PC-3 (cell line): ENCODE measurements at regions not wholly inside any gene's neighbourhood (a gene's known extent, or its start where the extent isn't known, plus 50 kb on each side); places are given as distances from the start of the nearest gene placed in this dataset.

ENCODE experiments used
- ATAC-seq: fragments of 200-7000 bp; cut with Tn5 transposase; 2 replicates; pipeline ENCODE4 v1.9.1; 2020; ENCODE audit warnings: mild to moderate bottlenecking, moderate library complexity
- BruUV-seq: library from RNA; stranded (reverse); fragments of 400-500 nt; replicated peaks from 2 replicates; lab custom pipeline; 2021; lab: Mats Ljungman, UMichigan
- CTCF ChIA-PET: fragments of 300-600 bp; sonication (Branson Sonifier 250); formaldehyde crosslinking; loops from one replicate; lab custom pipeline; 2022; ENCODE audit warnings: antibody characterized with exemption; lab: Charles Lee
- POLR2A ChIA-PET: fragments of 300-600 bp; sonication (Branson Sonifier 250); formaldehyde crosslinking; loops from one replicate; lab custom pipeline; 2022; ENCODE audit warnings: antibody characterized with exemption; ENCODE audit not compliant: unreplicated experiment; lab: Charles Lee
- DNase-seq: peaks from one replicate; pipeline ENCODE4 v3.0.0-alpha.2; 2015
- H2AFZ ChIP-seq: fragments of 300-600 bp; sonication (generic); 2 replicates; pipeline ENCODE4 v1.6.0; 2016; ENCODE audit warnings: antibody characterized with exemption, low read length
- H3F3A ChIP-seq: fragments of 300-600 bp; sonication (generic); one replicate; pipeline ENCODE4 v1.6.0; 2017; ENCODE audit warnings: antibody characterized with exemption, low read length, control low read depth, mild to moderate bottlenecking; ENCODE audit not compliant: unreplicated experiment
- H3K27ac ChIP-seq: fragments of 300-600 bp; sonication (generic); 2 replicates; pipeline ENCODE4 v1.5.1; 2016; ENCODE audit warnings: mild to moderate bottlenecking, low read length
- H3K27me3 ChIP-seq: fragments of 300-600 bp; sonication (generic); 2 replicates; pipeline ENCODE4 v1.6.1; 2016; ENCODE audit warnings: low read length, mixed read lengths
- H3K36me3 ChIP-seq: fragments of 300-600 bp; sonication (generic); 2 replicates; pipeline ENCODE4 v1.6.1; 2016; ENCODE audit warnings: low read depth, mixed run types, low read length, mixed read lengths
- H3K4me1 ChIP-seq: fragments of 300-600 bp; sonication (generic); 2 replicates; pipeline ENCODE4 v1.5.1; 2016; ENCODE audit warnings: low read length; ENCODE audit not compliant: insufficient read depth
- H3K4me2 ChIP-seq: fragments of 300-600 bp; sonication (generic); 2 replicates; pipeline ENCODE4 v1.6.0; 2016; ENCODE audit warnings: low read length
- H3K4me3 ChIP-seq: fragments of 300-600 bp; sonication (generic); 2 replicates; pipeline ENCODE4 v1.5.1; 2016; ENCODE audit warnings: mild to moderate bottlenecking, low read length, mixed read lengths
- H3K79me2 ChIP-seq: fragments of 300-600 bp; sonication (generic); 2 replicates; pipeline ENCODE4 v1.6.1; 2017; ENCODE audit warnings: low read length, mixed read lengths
- H3K9ac ChIP-seq: fragments of 300-600 bp; sonication (generic); 2 replicates; pipeline ENCODE4 v1.6.0; 2016; ENCODE audit warnings: mild to moderate bottlenecking, low read length
- H3K9me2 ChIP-seq: fragments of 300-600 bp; sonication (generic); replicated peaks from 2 replicates; pipeline ENCODE4 v1.6.1; 2016; ENCODE audit warnings: mixed run types, low read length, mixed read lengths
- H3K9me3 ChIP-seq: fragments of 300-600 bp; sonication (generic); 2 replicates; pipeline ENCODE4 v1.6.1; 2016; ENCODE audit warnings: low read length, mixed read lengths
- H4K20me1 ChIP-seq: fragments of 300-600 bp; sonication (generic); 2 replicates; pipeline ENCODE4 v1.6.1; 2016; ENCODE audit warnings: low read length, mixed read lengths
- CTCF ChIP-seq: fragments of 300-600 bp; sonication (generic); conservative IDR thresholded peaks from 2 replicates; pipeline ENCODE4 v1.5.1; 2017; ENCODE audit warnings: antibody characterized with exemption, low read depth, mild to moderate bottlenecking, low read length
- EZH2 ChIP-seq: fragments of 300-600 bp; sonication (generic); IDR thresholded peaks from one replicate; pipeline ENCODE4 v1.6.1; 2017; ENCODE audit warnings: antibody characterized with exemption, mild to moderate bottlenecking, low read length; ENCODE audit not compliant: unreplicated experiment
- EZH2phosphoT487 ChIP-seq: fragments of 300-600 bp; sonication (generic); IDR thresholded peaks from 2 replicates; pipeline ENCODE4 v1.6.1; 2018; ENCODE audit warnings: mild to moderate bottlenecking, antibody characterized with exemption, low read length, borderline replicate concordance
- intact Hi-C: fragments of 100-400 bp; cut with micrococcal nuclease; formaldehyde crosslinking; loops from 2 replicates; pipeline ENCODE4 v1.9.0; 2023

- CTCF ChIA-PET, result no interaction called here
These were observed 289.6 kb downstream of the PTPRU start for GRCh38 chr1:29525941-29526340.

GRCh38 chr1:29524285-29525065 lies 288.2 kb downstream of the PTPRU start:
- H3K36me3 ChIP-seq, result no peaks in the 10 kb centered on the region
- DNase-seq (no peak), ATAC-seq (no peak)
- H3F3A ChIP-seq, result no peaks in the 10 kb centered on the region
- H2AFZ ChIP-seq, result no peak overlapping the region
- no TSS peak for BruUV-seq
- intact Hi-C loops, result no loop called here
- no peaks in the 10 kb centered on the region for H4K20me1 ChIP-seq
- no peaks in the 10 kb centered on the region for H3K9me3 ChIP-seq
- ChIA-PET POLR2A (no interaction called here), CTCF (no interaction called here)
- no peaks in the 10 kb centered on the region for H3K4me1 ChIP-seq
- no peak overlapping the region for H3K4me3 ChIP-seq
- no peaks in the 10 kb centered on the region for H3K27me3 ChIP-seq
- H3K79me2 ChIP-seq, result no peaks in the 10 kb centered on the region
- no peak overlapping the region for H3K4me2 ChIP-seq
- H3K27ac ChIP-seq, result no peak overlapping the region
- no peak overlapping the region for H3K9ac ChIP-seq
- TF ChIP-seq EZH2 (no peak), CTCF (no peak), EZH2phosphoT487 (no peak)
- H3K9me2 ChIP-seq, result no peaks in the 10 kb centered on the region

More at GRCh38 chr1:29525941-29526340, 289.6 kb downstream of the PTPRU start:
- Histone ChIP-seq H3K4me2 (no peak overlapping the region), H3K9me2 (no peaks in the 10 kb centered on the region), H3K9me3 (no peaks in the 10 kb centered on the region), H3K4me3 (no peak overlapping the region), H4K20me1 (no peaks in the 10 kb centered on the region), H2AFZ (no peak overlapping the region), H3K27me3 (no peaks in the 10 kb centered on the region), H3F3A (no peaks in the 10 kb centered on the region), H3K79me2 (no peaks in the 10 kb centered on the region), H3K9ac (no peak overlapping the region), H3K27ac (no peak overlapping the region), H3K36me3 (no peaks in the 10 kb centered on the region), H3K4me1 (no peaks in the 10 kb centered on the region)
- ATAC-seq (no peak), DNase-seq (no peak)
- POLR2A ChIA-PET, result no interaction called here
- intact Hi-C loops, result no loop called here
- TF ChIP-seq EZH2, result no peak
- TF ChIP-seq EZH2phosphoT487, result no peak
- BruUV-seq, result no TSS peak

- H3K36me3 ChIP-seq, result no peaks in the 10 kb centered on the region
- H3K79me2 ChIP-seq, result no peaks in the 10 kb centered on the region
- H3K9me2 ChIP-seq, result no peaks in the 10 kb centered on the region
- no peak for TF ChIP-seq CTCF
- no peak for TF ChIP-seq EZH2phosphoT487
- no peak for TF ChIP-seq EZH2
- H3F3A ChIP-seq, result no peaks in the 10 kb centered on the region
- H3K9ac ChIP-seq, result no peak overlapping the region
- intact Hi-C loops, result no loop called here
- BruUV-seq, result no TSS peak
- no peaks in the 10 kb centered on the region for H3K4me1 ChIP-seq
- no peaks in the 10 kb centered on the region for H4K20me1 ChIP-seq
- H2AFZ ChIP-seq, result no peak overlapping the region
- ChIA-PET POLR2A (no interaction called here), CTCF (no interaction called here)
- H3K27me3 ChIP-seq, result no peaks in the 10 kb centered on the region
- ATAC-seq (no peak), DNase-seq (no peak)
- no peak overlapping the region for H3K4me2 ChIP-seq
- no peak overlapping the region for H3K27ac ChIP-seq
- H3K4me3 ChIP-seq, result no peak overlapping the region
- H3K9me3 ChIP-seq, result no peaks in the 10 kb centered on the region
These were observed 287.3 kb downstream of the PTPRU start for GRCh38 chr1:29523576-29523975.
